AG09309 (cell line): ENCODE measurements at regions not wholly inside any gene's neighbourhood (a gene's known extent, or its start where the extent isn't known, plus 50 kb on each side); places are given as distances from the start of the nearest gene placed in this dataset.

Source experiments
- DNase-seq: peaks from one replicate; pipeline ENCODE4 v3.0.0-alpha.2; 2010; ENCODE audit warnings: low read depth
- H3K4me3 ChIP-seq: 2 replicates; pipeline ENCODE4 v1.5.1; 2011; ENCODE audit warnings: mild to moderate bottlenecking, low read depth, low read length, moderate library complexity; ENCODE audit not compliant: control insufficient read depth
- TF ChIP-seq, protein P1 (sequence below): IDR thresholded peaks from 2 replicates; pipeline ENCODE4 v1.5.1; 2011; ENCODE audit warnings: mild to moderate bottlenecking, low read depth, low read length, inconsistent platforms; ENCODE audit not compliant: insufficient read depth, control insufficient read depth; ENCODE audit errors: missing control alignments

DNA sequence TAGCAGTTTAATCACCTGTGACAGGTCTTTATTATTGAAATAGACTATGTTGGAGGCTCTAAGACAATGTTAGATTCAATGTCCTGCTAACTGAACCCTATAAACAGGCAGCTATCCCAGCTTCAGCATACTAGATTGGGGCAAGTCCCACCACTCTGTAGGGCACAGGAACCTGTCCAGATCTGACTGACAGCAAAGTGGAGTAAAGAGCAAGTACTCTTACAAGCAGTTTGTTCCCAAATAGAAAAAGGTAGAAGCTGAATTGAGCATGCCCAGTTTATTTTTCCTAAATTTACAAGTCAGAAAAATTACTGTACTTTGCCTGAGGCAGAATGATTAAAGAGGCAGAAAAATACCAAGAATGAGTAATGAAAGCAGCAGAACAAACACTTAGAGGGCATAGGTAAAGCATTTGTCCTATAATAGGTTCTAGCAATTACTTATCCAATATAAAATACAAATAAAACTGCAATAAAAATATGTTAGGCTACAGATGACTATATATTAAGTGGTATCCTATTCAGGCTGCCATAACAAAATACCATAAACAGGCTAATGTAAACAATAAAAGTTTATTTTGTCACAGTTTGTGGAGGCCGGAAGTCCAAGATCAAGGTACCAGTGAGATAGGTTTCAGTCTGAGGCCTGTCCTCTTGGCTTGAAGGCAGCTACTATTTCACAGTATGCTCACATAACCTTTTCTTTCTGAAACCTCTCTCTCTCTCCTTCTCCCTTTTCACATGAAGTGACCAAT is 868.2 kb downstream of the C12orf50 start:
- DNase-seq = no peak
- H3K4me3 ChIP-seq = no peak overlapping the region
- TF ChIP-seq, protein P1, sequence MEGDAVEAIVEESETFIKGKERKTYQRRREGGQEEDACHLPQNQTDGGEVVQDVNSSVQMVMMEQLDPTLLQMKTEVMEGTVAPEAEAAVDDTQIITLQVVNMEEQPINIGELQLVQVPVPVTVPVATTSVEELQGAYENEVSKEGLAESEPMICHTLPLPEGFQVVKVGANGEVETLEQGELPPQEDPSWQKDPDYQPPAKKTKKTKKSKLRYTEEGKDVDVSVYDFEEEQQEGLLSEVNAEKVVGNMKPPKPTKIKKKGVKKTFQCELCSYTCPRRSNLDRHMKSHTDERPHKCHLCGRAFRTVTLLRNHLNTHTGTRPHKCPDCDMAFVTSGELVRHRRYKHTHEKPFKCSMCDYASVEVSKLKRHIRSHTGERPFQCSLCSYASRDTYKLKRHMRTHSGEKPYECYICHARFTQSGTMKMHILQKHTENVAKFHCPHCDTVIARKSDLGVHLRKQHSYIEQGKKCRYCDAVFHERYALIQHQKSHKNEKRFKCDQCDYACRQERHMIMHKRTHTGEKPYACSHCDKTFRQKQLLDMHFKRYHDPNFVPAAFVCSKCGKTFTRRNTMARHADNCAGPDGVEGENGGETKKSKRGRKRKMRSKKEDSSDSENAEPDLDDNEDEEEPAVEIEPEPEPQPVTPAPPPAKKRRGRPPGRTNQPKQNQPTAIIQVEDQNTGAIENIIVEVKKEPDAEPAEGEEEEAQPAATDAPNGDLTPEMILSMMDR = no peak

DNA sequence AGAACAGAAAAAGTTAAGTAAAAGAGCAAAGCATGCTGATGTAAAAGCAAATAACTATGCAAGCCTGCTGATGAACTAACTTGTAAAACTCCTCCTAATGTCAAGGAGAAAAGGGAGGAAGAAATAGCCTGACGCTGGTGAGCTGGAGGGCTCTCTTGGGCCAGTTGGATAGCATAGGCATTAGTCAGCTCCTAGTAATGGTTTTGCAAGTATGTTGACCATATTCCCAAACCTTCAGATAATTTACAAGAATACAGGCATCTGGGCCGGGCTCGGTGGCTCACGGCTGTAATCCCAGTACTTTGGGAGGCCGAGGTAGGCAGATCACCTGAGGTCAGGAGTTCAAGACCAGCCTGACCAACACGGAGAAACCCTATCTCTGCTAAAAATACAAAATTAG is 871.4 kb downstream of the C12orf50 start:
- no peak overlapping the region for H3K4me3 ChIP-seq

DNA sequence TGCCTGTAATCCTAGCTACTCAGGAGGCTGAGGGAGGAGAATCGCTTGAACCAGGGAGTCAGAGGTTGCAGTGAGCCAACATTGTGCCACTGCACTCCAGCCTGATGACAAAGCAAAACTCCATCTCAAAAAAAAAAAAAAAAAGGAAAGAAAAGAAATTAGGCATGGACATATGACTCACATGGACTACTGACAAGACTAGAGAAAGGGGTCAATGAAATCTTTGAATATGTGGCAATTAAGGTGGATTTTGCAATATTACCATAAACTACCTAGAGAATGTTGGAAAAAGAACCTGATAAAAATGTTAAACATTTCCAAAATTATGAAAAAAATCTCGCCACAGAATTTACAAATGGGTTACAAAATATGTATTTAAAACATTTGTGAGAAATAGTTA is 873.6 kb downstream of the C12orf50 start:
- TF ChIP-seq, protein P1 = no peak
- H3K4me3 ChIP-seq = no peak overlapping the region
- peak; percentile 17 for DNase-seq

More for the DNA sequence above, 871.4 kb downstream of the C12orf50 start:
- TF ChIP-seq, protein P1 = no peak
- peak; percentile 77 for DNase-seq

DNA sequence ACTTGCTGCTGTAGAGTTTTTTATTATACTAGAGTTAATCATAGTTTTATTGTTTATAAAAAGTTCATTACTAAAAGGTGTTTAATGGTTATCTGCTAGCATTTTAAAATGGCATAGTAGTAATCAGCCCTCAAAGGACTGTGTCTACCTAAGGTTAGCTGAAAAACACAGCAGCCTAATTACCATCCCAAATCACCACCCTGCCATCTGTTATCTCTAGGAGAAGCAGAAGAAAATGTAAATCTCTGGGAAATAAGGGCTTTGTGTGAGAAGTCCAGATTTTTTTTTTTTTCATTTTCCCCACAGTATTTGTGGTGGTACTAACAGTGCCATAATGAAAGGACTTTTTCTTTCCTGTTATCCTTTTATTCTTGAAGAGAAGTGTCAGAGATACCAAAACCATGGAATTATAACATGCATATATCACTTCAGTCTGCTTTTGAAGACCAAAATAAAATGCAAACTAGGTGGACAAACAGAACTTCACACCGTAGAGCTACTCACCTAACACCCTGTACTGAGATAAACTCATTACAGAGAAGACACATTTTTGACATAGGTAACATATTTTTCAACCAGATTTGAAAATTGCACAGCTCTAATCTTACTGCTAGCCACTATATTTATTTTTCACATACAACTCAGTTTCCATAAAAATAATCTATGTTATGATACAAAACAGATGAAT is 876.2 kb downstream of the C12orf50 start:
- H3K4me3 ChIP-seq = no peak overlapping the region
- DNase-seq = no peak
- TF ChIP-seq, protein P1 = no peak

DNA sequence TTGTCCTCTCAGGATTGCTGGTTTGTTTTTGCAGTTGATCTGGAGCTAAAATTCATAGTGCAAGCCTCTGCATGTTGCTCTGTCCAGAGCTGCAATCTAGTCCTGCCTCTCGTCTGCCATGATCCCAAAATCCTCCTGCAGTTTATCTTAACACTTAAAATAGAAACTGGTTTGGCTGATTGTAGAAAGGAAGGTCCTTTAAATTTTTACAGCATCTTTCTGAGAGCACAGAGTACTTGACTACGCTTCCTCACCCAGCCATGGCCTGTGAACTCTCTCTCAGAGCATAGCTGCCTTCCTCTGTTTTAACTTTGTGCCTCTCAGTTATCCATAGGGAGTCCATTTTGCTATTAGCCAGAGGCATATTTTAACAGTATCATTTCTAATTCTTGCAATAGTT is 877.1 kb downstream of the C12orf50 start:
- H3K4me3 ChIP-seq = no peak overlapping the region
- TF ChIP-seq, protein P1 = no peak
- no peak for DNase-seq

DNA sequence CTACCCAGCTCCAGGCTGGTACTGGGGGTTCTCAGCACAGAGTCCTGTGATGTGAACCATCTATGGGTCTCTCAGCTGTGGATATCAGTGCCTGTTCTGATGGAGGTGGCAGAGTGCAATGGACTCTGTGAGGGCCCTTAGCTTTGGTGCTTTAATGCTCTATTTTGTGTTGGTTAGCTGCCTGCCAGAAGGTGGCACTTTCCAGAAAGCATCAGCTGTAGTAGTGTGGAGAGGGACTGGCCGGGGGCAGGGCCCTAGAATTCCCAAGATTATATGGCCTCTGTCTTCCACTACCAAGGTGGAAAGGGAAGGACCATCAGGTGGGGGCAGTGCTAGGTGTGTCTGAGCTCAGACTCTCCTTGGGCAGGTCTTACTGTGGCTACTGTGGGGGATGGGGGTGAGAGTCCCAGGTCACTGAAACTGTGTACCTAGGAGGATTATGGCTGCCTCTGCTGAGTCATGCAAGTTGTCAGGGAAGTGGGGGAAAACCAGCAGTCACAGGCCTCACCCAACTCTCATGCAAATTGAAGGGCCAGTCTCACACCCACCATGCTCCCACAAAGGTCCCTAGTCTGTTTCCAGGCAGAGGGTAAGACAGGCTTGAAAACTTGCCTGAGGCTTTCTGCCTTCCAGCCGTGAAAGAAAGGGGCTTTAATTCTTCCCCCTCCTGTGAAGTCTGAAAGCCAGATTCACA is 878.1 kb downstream of the C12orf50 start:
- DNase-seq = no peak
- TF ChIP-seq, protein P1 = no peak
- no peak overlapping the region for H3K4me3 ChIP-seq
